CD4-positive, alpha-beta T cell treated with Interleukin-6 for 4 hours (primary cell): ENCODE measurements at regions not wholly inside any gene's neighbourhood (a gene's known extent, or its start where the extent isn't known, plus 50 kb on each side); places are given as distances from the start of the nearest gene placed in this dataset.
"Not testable (repeated sequence)": the region's sequence is repeated elsewhere in the genome, so short reads cannot be mapped to it uniquely, and the experiment has no call there.

Experiments
- DNase-seq: peaks from one replicate; pipeline ENCODE4 v3.0.0-alpha.2; 2020; ENCODE audit warnings: mixed read lengths

- no peak for DNase-seq
Observed at GRCh38 chrX:109880629-109881028, 122.3 kb upstream of the TMEM164 start.

GRCh38 chrX:109886122-109886761 is 116.7 kb upstream of the TMEM164 start:
- DNase-seq, result peak; percentile 33

- no peak for DNase-seq
Observed at GRCh38 chrX:109889289-109890006, 113.5 kb upstream of the TMEM164 start.

- no peak for DNase-seq
Observed at GRCh38 chrX:109890300-109890699, 112.6 kb upstream of the TMEM164 start.

GRCh38 chrX:109890910-109891502 is 111.9 kb upstream of the TMEM164 start:
- peak; percentile 55 for DNase-seq

- not testable (repeated sequence) for DNase-seq
Observed at GRCh38 chrX:109896024-109896423, 106.9 kb upstream of the TMEM164 start.

GRCh38 chrX:109902665-109903064 is 100.2 kb upstream of the TMEM164 start:
- no peak for DNase-seq

GRCh38 chrX:109911046-109911445 is 91.9 kb upstream of the TMEM164 start:
- no peak for DNase-seq

- not testable (repeated sequence) for DNase-seq
Observed at GRCh38 chrX:109912993-109913392, 89.9 kb upstream of the TMEM164 start.

GRCh38 chrX:109914114-109914849 is 88.6 kb upstream of the TMEM164 start:
- no peak for DNase-seq

- no peak for DNase-seq
Observed at GRCh38 chrX:109918753-109919152, 84.2 kb upstream of the TMEM164 start.

GRCh38 chrX:109920325-109920724 is 82.6 kb upstream of the TMEM164 start:
- DNase-seq, result no peak

- no peak for DNase-seq
Observed at GRCh38 chrX:109920868-109921267, 82.0 kb upstream of the TMEM164 start.

GRCh38 chrX:109922190-109922589 is 80.7 kb upstream of the TMEM164 start:
- DNase-seq, result no peak

- not testable (repeated sequence) for DNase-seq
Observed at GRCh38 chrX:109925003-109925402, 77.9 kb upstream of the TMEM164 start.

GRCh38 chrX:109925656-109926055 is 77.3 kb upstream of the TMEM164 start:
- no peak for DNase-seq

GRCh38 chrX:109926118-109926517 is 76.8 kb upstream of the TMEM164 start:
- no peak for DNase-seq

GRCh38 chrX:109926743-109927662 is 75.9 kb upstream of the TMEM164 start:
- no peak for DNase-seq

- no peak for DNase-seq
Observed at GRCh38 chrX:109927663-109928273, 75.1 kb upstream of the TMEM164 start.

GRCh38 chrX:109928596-109929335 is 74.1 kb upstream of the TMEM164 start:
- no peak for DNase-seq

GRCh38 chrX:109931677-109932076 is 71.2 kb upstream of the TMEM164 start:
- DNase-seq, result no peak
